Epithelial cell of esophagus (primary cell): ENCODE measurements at regions not wholly inside any gene's neighbourhood (a gene's known extent, or its start where the extent isn't known, plus 50 kb on each side); places are given as distances from the start of the nearest gene placed in this dataset.

Experiments
- DNase-seq: peaks from one replicate; pipeline ENCODE4 v3.0.0; 2010; ENCODE audit warnings: low read depth
- H3K4me3 ChIP-seq: 2 replicates; pipeline ENCODE4 v1.5.1; 2011; ENCODE audit warnings: mild to moderate bottlenecking, low read length, control low read depth
- CTCF ChIP-seq: IDR thresholded peaks from 2 replicates; pipeline ENCODE4 v1.5.1; 2011; ENCODE audit warnings: low read depth, mild to moderate bottlenecking, low read length, control low read depth, inconsistent platforms; ENCODE audit not compliant: insufficient read depth; ENCODE audit errors: missing control alignments

GRCh38 chr11:101306721-101307120, 177.1 kb upstream of the PGR start:
- no peak for TF ChIP-seq CTCF
- DNase-seq, result no peak
- H3K4me3 ChIP-seq, result no peak overlapping the region

GRCh38 chr11:101305496-101305895, 175.9 kb upstream of the PGR start:
- TF ChIP-seq CTCF, result no peak
- H3K4me3 ChIP-seq, result no peak overlapping the region
- no peak for DNase-seq

- no peak for TF ChIP-seq CTCF
- no peak for DNase-seq
- no peak overlapping the region for H3K4me3 ChIP-seq
Observed at GRCh38 chr11:101299210-101299609, 169.6 kb upstream of the PGR start.

- peak; percentile 45 for DNase-seq
- TF ChIP-seq CTCF, result no peak
- H3K4me3 ChIP-seq, result no peak overlapping the region
Observed at GRCh38 chr11:101296896-101297295, 167.3 kb upstream of the PGR start.

GRCh38 chr11:101292661-101293240, 163.1 kb upstream of the PGR start:
- no peak for TF ChIP-seq CTCF
- H3K4me3 ChIP-seq, result no peak overlapping the region
- DNase-seq, result no peak

- no peak overlapping the region for H3K4me3 ChIP-seq
- DNase-seq, result no peak
- TF ChIP-seq CTCF, result no peak
Observed at GRCh38 chr11:101291279-101291678, 161.7 kb upstream of the PGR start.

- no peak overlapping the region for H3K4me3 ChIP-seq
- DNase-seq, result no peak
- TF ChIP-seq CTCF, result no peak
Observed at GRCh38 chr11:101288392-101288791, 158.8 kb upstream of the PGR start.
